ENCODE measurements at regions not wholly inside any gene's neighbourhood (a gene's known extent, or its start where the extent isn't known, plus 50 kb on each side); places are given as distances from the start of the nearest gene placed in this dataset.
"Not testable (repeated sequence)": the region's sequence is repeated elsewhere in the genome, so short reads cannot be mapped to it uniquely, and the experiment has no call there.

- H3K27me3 ChIP-seq, result no peaks in the 10 kb centered on the region
- no peak overlapping the region for H3K4me3 ChIP-seq
- H3K4me1 ChIP-seq, result no peaks in the 10 kb centered on the region
- DNase-seq (ENCODE audit: low spot score), result no peak
- H3K27ac ChIP-seq, result peak overlapping the region in 1 of 2 donors; percentile 33
- no peaks in the 10 kb centered on the region for H3K36me3 ChIP-seq
- H3K9me3 ChIP-seq, result no peaks in the 10 kb centered on the region
- no peak for TF ChIP-seq CTCF (IDR thresholded peaks at IDR 0.05)
Measured at GRCh38 chr12:116666305-116666673, 71.6 kb downstream of the SPRING1 start.

GRCh38 chr12:116665666-116666304 is 72.1 kb downstream of the SPRING1 start:
- Histone ChIP-seq H3K9me3 (no peaks in the 10 kb centered on the region), H3K4me1 (no peaks in the 10 kb centered on the region), H3K27me3 (no peaks in the 10 kb centered on the region), H3K36me3 (no peaks in the 10 kb centered on the region), H3K27ac (peak overlapping the region in 1 of 2 donors; percentile 35), H3K4me3 (no peak overlapping the region)
- no peak for TF ChIP-seq CTCF (IDR thresholded peaks at IDR 0.05)
- DNase-seq (ENCODE audit: low spot score), result no peak

- TF ChIP-seq CTCF (IDR thresholded peaks at IDR 0.05), result no peak
- DNase-seq (ENCODE audit: low spot score), result no peak
- H3K9me3 ChIP-seq, result no peaks in the 10 kb centered on the region
- H3K27me3 ChIP-seq, result no peaks in the 10 kb centered on the region
- no peak overlapping the region for H3K4me3 ChIP-seq
- peaks cover 0 to 9% of the 10 kb centered on the region in 2 donors for H3K4me1 ChIP-seq
- no peak overlapping the region for H3K27ac ChIP-seq
- no peaks in the 10 kb centered on the region for H3K36me3 ChIP-seq
Measured at GRCh38 chr12:116664085-116664484, 73.8 kb downstream of the SPRING1 start.

GRCh38 chr12:116662612-116663144 is 75.2 kb downstream of the SPRING1 start:
- H3K4me3 ChIP-seq, result no peak overlapping the region
- TF ChIP-seq CTCF (IDR thresholded peaks at IDR 0.05), result no peak

GRCh38 chr12:116661341-116661740 is 76.5 kb downstream of the SPRING1 start:
- H3K9me3 ChIP-seq, result no peaks in the 10 kb centered on the region
- H3K27me3 ChIP-seq, result no peaks in the 10 kb centered on the region
- TF ChIP-seq CTCF (IDR thresholded peaks at IDR 0.05), result no peak
- no peak overlapping the region for H3K27ac ChIP-seq
- H3K4me3 ChIP-seq, result no peak overlapping the region
- H3K36me3 ChIP-seq, result no peaks in the 10 kb centered on the region
- DNase-seq (ENCODE audit: low spot score), result no peak
- peaks cover 0 to 23% of the 10 kb centered on the region in 2 donors for H3K4me1 ChIP-seq

More at GRCh38 chr12:116662612-116663144, 75.2 kb downstream of the SPRING1 start:
- no peak overlapping the region for H3K27ac ChIP-seq
- no peak for DNase-seq (ENCODE audit: low spot score)
- peaks cover 0 to 23% of the 10 kb centered on the region in 2 donors for H3K4me1 ChIP-seq
- no peaks in the 10 kb centered on the region for H3K27me3 ChIP-seq
- H3K36me3 ChIP-seq, result no peaks in the 10 kb centered on the region
- no peaks in the 10 kb centered on the region for H3K9me3 ChIP-seq

GRCh38 chr12:116660740-116661139 is 77.1 kb downstream of the SPRING1 start:
- not testable (repeated sequence) for H3K36me3 ChIP-seq; H3K27ac ChIP-seq; H3K27me3 ChIP-seq; DNase-seq (ENCODE audit: low spot score); H3K4me3 ChIP-seq; H3K9me3 ChIP-seq
- peaks cover 0 to 23% of the 10 kb centered on the region in 2 donors for H3K4me1 ChIP-seq
